Upper lobe of left lung (tissue), 4 donors: ENCODE measurements at regions not wholly inside any gene's neighbourhood (a gene's known extent, or its start where the extent isn't known, plus 50 kb on each side); places are given as distances from the start of the nearest gene placed in this dataset.

ENCODE experiments used
- CTCF ChIP-seq, 6 experiments: fragments of 450-650 bp in 4 of 6; fragments of 200-600 bp in 2 of 6; sonication (generic) in 2 of 6; IDR thresholded peaks; one replicate each; pipeline ENCODE4 v1.5.1; 2016 to 2019; ENCODE audit warnings: antibody characterized with exemption in 6 of 6
- POLR2A ChIP-seq, 4 donors: fragments of 450-650 bp; IDR thresholded peaks; one replicate each; pipeline ENCODE4 v1.5.1; 2016 to 2017; ENCODE audit warnings: antibody characterized with exemption in 4 of 4, mild to moderate bottlenecking in 2 of 4
- POLR2AphosphoS5 ChIP-seq, 2 donors: sonication (generic); formaldehyde crosslinking; IDR thresholded peaks; one replicate each; pipeline ENCODE4 v1.5.1; 2017; ENCODE audit warnings: antibody characterized with exemption in 2 of 2

- TF ChIP-seq CTCF (IDR thresholded peaks at IDR 0.05) (no peak), POLR2A (IDR thresholded peaks at IDR 0.05) (no peak), POLR2AphosphoS5 (IDR thresholded peaks at IDR 0.05) (no peak)
Observed at GRCh38 chr5:180428598-180428997, 65.6 kb upstream of the CNOT6 start.
